Endothelial cell of umbilical vein (primary cell): ENCODE measurements at regions not wholly inside any gene's neighbourhood (a gene's known extent, or its start where the extent isn't known, plus 50 kb on each side); places are given as distances from the start of the nearest gene placed in this dataset.

Source experiments
- BruUV-seq: library from RNA; stranded (reverse); fragments of 400-500 nt; replicated peaks from 2 replicates; lab custom pipeline; 2021; lab: Mats Ljungman, UMichigan
- CTCF ChIA-PET: fragments of 300-600, 350-600 bp; sonication (Branson Sonifier 250); formaldehyde crosslinking; loops from one replicate; lab custom pipeline; 2021; ENCODE audit warnings: antibody characterized with exemption, inconsistent platforms; lab: Charles Lee
- POLR2A ChIA-PET: fragments of 300-600, 350-600 bp; sonication (Branson Sonifier 250); formaldehyde crosslinking; loops from one replicate; lab custom pipeline; 2021; ENCODE audit warnings: antibody characterized with exemption, inconsistent platforms; lab: Charles Lee
- DNase-seq: peaks from one replicate; pipeline ENCODE4 v3.0.0-alpha.2; 2011; ENCODE audit warnings: low read depth, low spot score
- FAIRE-seq: peaks from 2 replicates; lab custom pipeline; 2011; peaks lifted over from hg19 to GRCh38; lab: Jason Lieb, UNC
- H2AFZ ChIP-seq: 2 replicates; pipeline ENCODE4 v1.6.0; 2012; ENCODE audit warnings: low read depth, low read length, control low read depth, inconsistent platforms
- H3K27ac ChIP-seq: 2 replicates; pipeline ENCODE4 v1.5.1; 2011; ENCODE audit warnings: low read depth, mild to moderate bottlenecking, control low read depth, low read length, moderate library complexity; ENCODE audit not compliant: insufficient read depth
- H3K27me3 ChIP-seq, 2 experiments: 2 replicates each; pipeline versions ENCODE4 v1.6.0 to v1.6.1; 2011; ENCODE audit warnings: low read length in 2 of 2, mixed read lengths in 1 of 2; ENCODE audit not compliant: control insufficient read depth in 2 of 2, insufficient read depth in 2 of 2
- H3K36me3 ChIP-seq, 2 experiments: 2 replicates in 1 of 2; 3 replicates in 1 of 2; pipeline ENCODE4 v1.5.1; 2011; ENCODE audit warnings: low read length in 2 of 2, mild to moderate bottlenecking in 1 of 2, moderate library complexity in 1 of 2; ENCODE audit not compliant: control insufficient read depth in 2 of 2, insufficient read depth in 2 of 2; ENCODE audit errors: extremely low read depth in 1 of 2
- H3K4me1 ChIP-seq: 3 replicates; pipeline ENCODE4 v1.5.1; 2011; ENCODE audit warnings: mild to moderate bottlenecking, low read length; ENCODE audit not compliant: control insufficient read depth, insufficient read depth; ENCODE audit errors: extremely low read depth
- H3K4me2 ChIP-seq: 2 replicates; pipeline ENCODE4 v1.6.1; 2011; ENCODE audit warnings: low read length, control low read depth, mixed read lengths; ENCODE audit not compliant: insufficient read depth
- H3K4me3 ChIP-seq, 3 experiments: fragments of 200-600 bp in 1 of 3; sonication (generic), shearing (Covaris generic) in 1 of 3; replicated peaks in 1 of 3; 2 replicates each; pipeline ENCODE4 v1.5.1; 2011 to 2016; ENCODE audit warnings: control low read depth in 3 of 3, low read length in 3 of 3, mild to moderate bottlenecking in 2 of 3, inconsistent platforms in 1 of 3, low read depth in 1 of 3, moderate library complexity in 1 of 3; ENCODE audit not compliant: insufficient read depth in 1 of 3
- H3K79me2 ChIP-seq: 2 replicates; pipeline ENCODE4 v1.6.0; 2012; ENCODE audit warnings: low read length, inconsistent platforms; ENCODE audit not compliant: control insufficient read depth, insufficient read depth
- H3K9ac ChIP-seq: replicated peaks from 2 replicates; pipeline ENCODE3; 2011; ENCODE audit warnings: low read length, control low read depth; ENCODE audit not compliant: insufficient read depth; ENCODE audit errors: extremely low read depth
- H3K9me1 ChIP-seq: replicated peaks from 3 replicates; pipeline ENCODE4 v1.6.0; 2011; ENCODE audit warnings: mild to moderate bottlenecking, low read length; ENCODE audit not compliant: control insufficient read depth, insufficient read depth; ENCODE audit errors: extremely low read depth
- H3K9me3 ChIP-seq: replicated peaks from 2 replicates; pipeline ENCODE4 v1.5.1; 2012; ENCODE audit warnings: low read length, inconsistent platforms; ENCODE audit not compliant: control insufficient read depth, insufficient read depth
- H4K20me1 ChIP-seq: replicated peaks from 2 replicates; pipeline ENCODE3; 2011; ENCODE audit warnings: mild to moderate bottlenecking, low read length; ENCODE audit not compliant: control insufficient read depth, insufficient read depth; ENCODE audit errors: extremely low read depth
- EZH2 ChIP-seq: IDR thresholded peaks from 2 replicates; pipeline ENCODE4 v1.6.1; 2012; ENCODE audit warnings: borderline replicate concordance, low read depth, mild to moderate bottlenecking, moderate library complexity, low read length, inconsistent platforms; ENCODE audit not compliant: severe bottlenecking
- FOS ChIP-seq: IDR thresholded peaks from 2 replicates; pipeline ENCODE4 v1.6.1; 2011; ENCODE audit warnings: mild to moderate bottlenecking, low read length, moderate library complexity, borderline replicate concordance; ENCODE audit not compliant: insufficient read depth
- GATA2 ChIP-seq: IDR thresholded peaks from 2 replicates; pipeline ENCODE4 v1.7.0; 2011; ENCODE audit warnings: low read depth, mild to moderate bottlenecking, moderate library complexity, mixed read lengths, low read length; ENCODE audit not compliant: insufficient read length, insufficient read depth
- JUN ChIP-seq: IDR thresholded peaks from 2 replicates; pipeline ENCODE4 v1.6.1; 2011; ENCODE audit warnings: borderline replicate concordance, low read depth; ENCODE audit not compliant: insufficient read length, insufficient read depth
- MYC ChIP-seq: IDR thresholded peaks from one replicate; pipeline ENCODE4 v1.6.1; 2011; ENCODE audit warnings: mild to moderate bottlenecking, low read depth, low read length
- POLR2A ChIP-seq: IDR thresholded peaks from 2 replicates; pipeline ENCODE4 v1.6.1; 2012; ENCODE audit warnings: low read depth, mild to moderate bottlenecking, control low read depth, low read length
- POLR2AphosphoS5 ChIP-seq: IDR thresholded peaks from 2 replicates; pipeline ENCODE4 v1.6.1; 2012; ENCODE audit warnings: low read depth, mild to moderate bottlenecking, control low read depth, low read length, moderate library complexity; ENCODE audit not compliant: insufficient read depth
- dilution Hi-C: fragments of 300-500 bp; cut with MboI; formaldehyde crosslinking; loops from one replicate; pipeline ENCODE4 v1.15.0; 2019; ENCODE audit warnings: low sequenced_read_pairs; ENCODE audit not compliant: extremely low pct_ligation_motif_present
- intact Hi-C: fragments of 100-400 bp; cut with micrococcal nuclease; formaldehyde crosslinking; loops from one replicate; pipeline ENCODE4 v1.10.0; 2022
- TF ChIP-seq, protein P1 (sequence below): IDR thresholded peaks from 2 replicates; pipeline ENCODE4 v1.6.1; 2011; ENCODE audit not compliant: insufficient read depth, insufficient read length
- TF ChIP-seq, protein P2 (sequence below), 2 donors: IDR thresholded peaks; 1 replicate in 1 of 2; 2 replicates in 1 of 2; pipeline ENCODE4 v1.5.1; 2011; ENCODE audit warnings: low read length in 2 of 2, mild to moderate bottlenecking in 2 of 2, moderate library complexity in 2 of 2, control low read depth in 1 of 2, inconsistent platforms in 1 of 2, low read depth in 1 of 2; ENCODE audit not compliant: insufficient read depth in 1 of 2; ENCODE audit errors: extremely low read depth in 1 of 2

GRCh38 chr2:217609952-217610351, 392.8 kb downstream of the TNS1 start:
- H3K27me3 ChIP-seq, result no peaks in the 10 kb centered on the region
- no peaks in the 10 kb centered on the region for H4K20me1 ChIP-seq
- H3K9ac ChIP-seq, result no peak overlapping the region
- H3K4me2 ChIP-seq, result no peak overlapping the region
- FAIRE-seq (no peak), DNase-seq (no peak)
- no peaks in the 10 kb centered on the region for H3K9me3 ChIP-seq
- intact Hi-C loops, result no loop called here
- H3K79me2 ChIP-seq, result no peaks in the 10 kb centered on the region
- no peaks in the 10 kb centered on the region for H3K36me3 ChIP-seq
- dilution Hi-C loops, result no loop called here
- TF ChIP-seq, protein P1, sequence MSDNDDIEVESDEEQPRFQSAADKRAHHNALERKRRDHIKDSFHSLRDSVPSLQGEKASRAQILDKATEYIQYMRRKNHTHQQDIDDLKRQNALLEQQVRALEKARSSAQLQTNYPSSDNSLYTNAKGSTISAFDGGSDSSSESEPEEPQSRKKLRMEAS, result no peak
- TF ChIP-seq POLR2AphosphoS5, result no peak
- no peak for TF ChIP-seq JUN
- no peak for TF ChIP-seq EZH2
- TF ChIP-seq FOS, result no peak
- TF ChIP-seq POLR2A, result no peak
- TF ChIP-seq, protein P2, sequence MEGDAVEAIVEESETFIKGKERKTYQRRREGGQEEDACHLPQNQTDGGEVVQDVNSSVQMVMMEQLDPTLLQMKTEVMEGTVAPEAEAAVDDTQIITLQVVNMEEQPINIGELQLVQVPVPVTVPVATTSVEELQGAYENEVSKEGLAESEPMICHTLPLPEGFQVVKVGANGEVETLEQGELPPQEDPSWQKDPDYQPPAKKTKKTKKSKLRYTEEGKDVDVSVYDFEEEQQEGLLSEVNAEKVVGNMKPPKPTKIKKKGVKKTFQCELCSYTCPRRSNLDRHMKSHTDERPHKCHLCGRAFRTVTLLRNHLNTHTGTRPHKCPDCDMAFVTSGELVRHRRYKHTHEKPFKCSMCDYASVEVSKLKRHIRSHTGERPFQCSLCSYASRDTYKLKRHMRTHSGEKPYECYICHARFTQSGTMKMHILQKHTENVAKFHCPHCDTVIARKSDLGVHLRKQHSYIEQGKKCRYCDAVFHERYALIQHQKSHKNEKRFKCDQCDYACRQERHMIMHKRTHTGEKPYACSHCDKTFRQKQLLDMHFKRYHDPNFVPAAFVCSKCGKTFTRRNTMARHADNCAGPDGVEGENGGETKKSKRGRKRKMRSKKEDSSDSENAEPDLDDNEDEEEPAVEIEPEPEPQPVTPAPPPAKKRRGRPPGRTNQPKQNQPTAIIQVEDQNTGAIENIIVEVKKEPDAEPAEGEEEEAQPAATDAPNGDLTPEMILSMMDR (IDR thresholded peaks at IDR 0.05; ENCODE audit: extremely low read depth in 1 of 2, insufficient read depth in 1 of 2, low read depth in 1 of 2, low read length in 2 of 2), result no peak
- TF ChIP-seq MYC, result no peak
- TF ChIP-seq GATA2, result no peak
- CTCF ChIA-PET, result no interaction called here
- H3K27ac ChIP-seq, result no peak overlapping the region
- POLR2A ChIA-PET, result no interaction called here
- no peaks in the 10 kb centered on the region for H3K9me1 ChIP-seq
- no TSS peak for BruUV-seq
- H3K4me3 ChIP-seq, result no peak overlapping the region
- H2AFZ ChIP-seq, result no peak overlapping the region
- no peaks in the 10 kb centered on the region for H3K4me1 ChIP-seq
